GM12864 (cell line): ENCODE measurements at regions not wholly inside any gene's neighbourhood (a gene's known extent, or its start where the extent isn't known, plus 50 kb on each side); places are given as distances from the start of the nearest gene placed in this dataset.

Experiments used
- DNase-seq: peaks from one replicate; pipeline ENCODE4 v3.0.0-alpha.2; 2011; ENCODE audit warnings: low read depth
- H3K4me3 ChIP-seq: 2 replicates; pipeline ENCODE4 v1.5.1; 2011; ENCODE audit warnings: mild to moderate bottlenecking, low read depth, low read length, control low read depth
- CTCF ChIP-seq: IDR thresholded peaks from 2 replicates; pipeline ENCODE4 v1.5.1; 2011; ENCODE audit warnings: low read depth, mild to moderate bottlenecking, moderate library complexity, low read length, control low read depth, inconsistent platforms; ENCODE audit errors: missing control alignments

- no peak overlapping the region for H3K4me3 ChIP-seq
Observed at GRCh38 chr4:123606336-123606735, 209.7 kb downstream of the SPRY1 start.

GRCh38 chr4:123606946-123607542 is 210.4 kb downstream of the SPRY1 start:
- no peak overlapping the region for H3K4me3 ChIP-seq
- DNase-seq, result no peak
- no peak for TF ChIP-seq CTCF

More at GRCh38 chr4:123606336-123606735, 209.7 kb downstream of the SPRY1 start:
- no peak for DNase-seq
- no peak for TF ChIP-seq CTCF

GRCh38 chr4:123609829-123610228 is 213.2 kb downstream of the SPRY1 start:
- no peak for TF ChIP-seq CTCF
- no peak overlapping the region for H3K4me3 ChIP-seq
- no peak for DNase-seq

- TF ChIP-seq CTCF, result no peak
- DNase-seq, result no peak
- no peak overlapping the region for H3K4me3 ChIP-seq
Observed at GRCh38 chr4:123613586-123614344, 217.2 kb downstream of the SPRY1 start.

GRCh38 chr4:123615901-123616300 is 219.3 kb downstream of the SPRY1 start:
- H3K4me3 ChIP-seq, result no peak overlapping the region
- DNase-seq, result no peak
- TF ChIP-seq CTCF, result no peak

GRCh38 chr4:123616951-123617461 is 220.4 kb downstream of the SPRY1 start:
- no peak for DNase-seq
- H3K4me3 ChIP-seq, result no peak overlapping the region
- no peak for TF ChIP-seq CTCF
